GM19468 (cell line): ENCODE measurements at regions not wholly inside any gene's neighbourhood (a gene's known extent, or its start where the extent isn't known, plus 50 kb on each side); places are given as distances from the start of the nearest gene placed in this dataset.
A peak's percentile ranks its signal among the peaks of the same experiment; 100 is the strongest.
"Not testable (repeated sequence)": the region's sequence is repeated elsewhere in the genome, so short reads cannot be mapped to it uniquely, and the experiment has no call there.

ENCODE experiments used
- ATAC-seq: cut with Tn5 transposase; IDR thresholded peaks from one replicate; pipeline ENCODE4 v1.9.1; 2021; ENCODE audit warnings: mild to moderate bottlenecking, moderate library complexity, moderate number of reproducible peaks; ENCODE audit not compliant: unreplicated experiment; ENCODE audit errors: extremely low read depth

DNA sequence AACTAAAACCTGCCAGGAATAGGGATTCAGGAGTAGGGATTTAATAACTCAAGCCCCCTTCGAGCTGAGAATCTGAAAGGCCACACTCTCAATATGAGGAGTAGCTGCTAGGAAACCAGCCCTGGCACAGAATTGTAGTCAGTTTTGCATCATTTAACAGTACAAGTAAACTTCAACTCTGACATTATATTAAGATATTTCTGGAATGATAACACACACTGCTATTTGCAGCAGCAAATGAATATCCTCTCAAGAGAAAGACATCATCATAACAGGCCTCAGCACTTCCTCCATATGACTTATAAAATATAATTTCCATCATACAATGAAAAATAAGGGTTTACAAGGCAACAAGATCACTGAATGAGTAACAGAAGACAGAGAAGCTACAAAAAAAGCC is 138.2 kb upstream of the RFX3 start:
- no peak for ATAC-seq

DNA sequence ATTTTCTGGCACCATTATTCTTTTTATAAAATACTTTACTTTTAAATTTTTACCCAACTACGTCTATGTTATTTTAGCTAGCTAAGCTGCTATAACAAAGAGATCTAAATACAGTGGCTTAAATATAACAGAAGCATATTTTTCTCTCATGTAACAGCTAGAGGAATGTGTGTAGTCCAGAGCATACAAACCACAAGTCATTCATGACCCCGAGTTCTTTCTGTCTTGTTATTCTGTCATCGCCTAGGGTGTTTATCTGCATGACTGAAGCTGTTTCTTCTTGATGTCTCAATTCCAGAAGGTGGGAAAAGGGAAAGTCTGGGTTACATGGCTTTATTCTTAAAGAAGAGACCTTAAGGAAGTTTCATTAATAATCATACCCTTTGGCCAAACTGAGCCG is 136.9 kb upstream of the RFX3 start:
- no peak for ATAC-seq

DNA sequence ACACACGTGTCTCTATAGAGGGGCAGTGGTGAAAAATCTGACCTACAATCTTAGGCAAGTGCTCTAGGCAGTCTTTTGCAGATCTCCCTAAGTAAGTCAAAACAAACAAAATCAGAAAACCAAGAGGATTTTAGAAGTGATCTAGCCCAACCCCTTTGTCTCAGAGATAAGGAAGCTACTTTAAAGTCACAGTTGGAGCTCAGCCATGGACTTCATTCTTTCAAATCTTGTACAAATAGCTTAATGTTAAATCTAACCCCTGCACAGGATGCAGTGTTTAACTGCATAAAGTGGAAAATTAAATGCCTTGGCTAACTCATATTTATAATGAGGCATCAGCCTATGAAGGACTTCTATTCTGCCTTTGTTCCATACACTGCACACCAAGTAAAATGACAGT is 135.1 kb upstream of the RFX3 start:
- no peak for ATAC-seq

DNA sequence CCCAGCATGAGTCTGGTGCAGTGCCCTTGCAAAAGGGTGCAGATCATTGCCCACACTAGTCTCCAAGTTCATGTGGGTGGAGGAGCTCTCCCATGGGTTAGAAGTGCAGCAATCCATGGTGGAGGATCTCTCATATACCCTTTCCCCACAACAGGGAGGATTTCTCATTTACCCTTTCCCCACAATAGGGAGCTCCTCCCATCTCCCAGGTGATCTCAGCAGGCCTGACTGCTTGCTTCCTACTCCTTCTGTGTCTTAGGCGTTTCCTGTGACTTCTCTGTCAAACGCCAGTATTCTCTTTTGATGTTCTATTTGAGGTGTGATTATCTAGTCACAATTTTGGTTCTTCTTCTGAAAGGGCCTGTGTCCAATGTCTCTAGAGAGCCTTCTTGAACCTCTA is 133.8 kb upstream of the RFX3 start:
- no peak for ATAC-seq

DNA sequence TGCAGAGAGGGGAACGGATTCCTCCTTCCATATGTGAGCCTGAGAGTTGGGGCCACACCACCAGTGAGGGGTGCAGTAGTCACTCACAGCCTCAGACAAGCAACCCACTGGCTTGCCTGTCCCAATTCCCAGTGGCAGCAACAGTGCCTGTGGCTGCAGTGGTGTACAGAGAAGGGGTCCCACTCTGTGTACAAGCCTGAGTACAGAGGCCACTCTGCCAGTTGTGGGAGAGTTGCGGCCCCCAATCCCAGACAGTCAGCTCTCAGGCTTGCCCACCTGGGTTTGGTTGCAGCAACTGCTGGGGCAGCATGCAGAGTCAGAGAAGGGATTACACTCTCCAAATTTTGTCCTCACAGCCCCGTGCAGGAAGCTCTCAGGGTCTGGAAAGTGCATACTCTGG is 133.2 kb upstream of the RFX3 start:
- no peak for ATAC-seq

DNA sequence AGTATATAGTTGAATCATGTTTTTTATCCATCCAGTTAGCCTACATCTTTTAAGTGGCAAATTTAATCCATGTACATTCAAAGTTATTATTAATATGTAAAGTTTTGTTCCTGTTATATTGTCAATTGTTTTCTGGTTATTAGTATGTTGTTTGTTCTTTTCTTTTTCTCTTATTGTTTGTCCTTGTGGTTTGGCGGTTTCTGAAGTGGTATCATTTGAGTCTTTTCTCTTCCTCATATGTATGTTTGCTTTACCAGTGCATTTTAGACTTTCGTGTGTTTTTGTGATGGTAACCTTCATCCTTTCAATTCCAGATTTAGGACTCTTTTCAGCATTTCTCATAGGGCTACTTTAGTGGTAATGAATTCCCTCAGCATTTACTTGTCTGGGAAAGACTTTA is 130.4 kb upstream of the RFX3 start:
- ATAC-seq: no peak

DNA sequence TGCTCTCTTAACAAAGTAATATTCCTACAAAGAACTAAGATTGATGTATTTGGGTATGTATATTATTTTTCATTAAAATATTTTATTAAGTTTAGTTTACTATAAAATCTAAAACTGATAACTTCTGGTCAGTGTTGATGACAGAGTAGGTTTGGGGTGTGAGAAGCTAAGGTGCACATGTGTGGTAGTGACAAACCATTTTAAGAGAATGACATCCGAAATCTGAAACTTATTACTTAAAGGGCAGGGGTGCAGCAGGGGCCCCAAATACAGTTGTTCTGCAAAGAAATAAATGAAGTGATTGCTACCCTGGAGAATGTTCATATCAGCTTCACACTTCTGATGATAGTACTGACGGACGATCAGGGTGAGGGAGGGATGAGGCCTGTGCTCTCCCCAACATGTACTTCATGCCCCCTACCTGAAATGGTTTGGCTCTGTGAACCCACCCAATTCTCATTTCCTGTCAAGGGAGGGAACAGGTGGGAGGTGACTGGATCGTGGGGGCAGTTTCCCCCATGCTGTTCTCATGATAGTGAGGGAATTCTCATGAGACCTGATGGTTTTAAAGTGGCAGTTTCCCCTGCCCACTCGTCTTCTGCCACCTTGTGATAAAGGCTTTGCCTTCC is 125.3 kb upstream of the RFX3 start:
- ATAC-seq: no peak

DNA sequence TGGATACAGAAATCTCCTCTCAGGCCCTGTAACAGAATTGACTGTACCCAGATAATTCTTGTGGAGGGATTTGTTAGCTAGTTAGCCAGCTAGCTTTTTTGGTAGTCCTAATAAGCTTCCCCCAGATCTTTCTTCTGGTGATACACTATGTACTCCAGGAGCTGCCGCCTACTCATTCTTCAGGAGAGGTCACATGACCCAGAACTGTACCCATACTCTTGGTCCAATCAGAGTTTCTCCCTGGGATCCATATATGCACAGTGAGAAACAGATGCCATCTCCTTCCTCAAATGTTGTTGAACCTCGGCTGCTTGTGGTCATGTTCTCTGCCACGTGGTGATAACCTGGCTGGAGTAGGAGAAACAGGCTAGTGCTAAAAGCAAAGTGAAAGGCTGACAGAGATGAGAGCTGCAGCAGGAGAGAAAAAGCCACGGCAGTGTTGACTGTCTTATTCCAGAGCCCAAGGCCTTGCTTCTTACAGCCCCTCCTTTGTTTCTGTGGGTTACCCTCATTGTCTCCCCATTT is 123.0 kb upstream of the RFX3 start:
- no peak for ATAC-seq

DNA sequence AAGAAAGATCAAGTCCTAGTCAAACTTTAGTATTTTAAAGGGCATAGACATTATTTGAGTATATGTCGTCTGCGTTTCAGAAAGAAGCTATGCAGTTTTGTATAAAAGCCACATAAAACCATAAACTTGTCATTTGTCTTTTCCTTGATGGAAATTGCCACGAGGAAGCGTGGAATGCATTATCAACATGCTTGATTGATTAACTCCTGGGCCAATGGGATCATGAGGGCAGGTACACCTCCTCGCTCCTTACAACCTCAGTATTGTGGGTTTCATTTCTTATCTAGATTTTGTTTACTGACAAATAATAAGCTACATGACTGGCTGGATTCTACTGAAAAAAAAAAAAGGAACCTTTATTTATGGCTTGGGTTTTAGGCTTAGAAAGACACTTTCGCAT is 122.5 kb upstream of the RFX3 start:
- ATAC-seq: no peak

DNA sequence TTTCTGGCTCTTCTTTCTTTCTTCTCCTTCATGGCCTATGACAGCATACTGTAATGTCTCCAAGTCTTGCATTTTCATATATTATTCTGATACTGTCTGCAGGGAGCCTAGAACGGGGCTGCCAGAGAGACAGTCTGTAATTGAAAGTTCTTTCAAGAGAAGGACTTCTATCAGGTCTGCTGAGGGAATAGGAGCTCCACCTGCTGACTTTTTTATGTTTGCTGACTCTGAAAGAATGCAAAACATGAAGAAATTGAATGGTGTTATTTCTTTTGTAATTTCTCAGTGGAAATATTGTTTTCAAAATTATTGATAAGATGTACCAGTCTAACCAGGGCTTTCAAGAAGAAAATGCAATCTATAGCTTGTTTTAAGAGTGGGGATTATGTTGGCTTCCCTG is 121.9 kb upstream of the RFX3 start:
- ATAC-seq: no peak

DNA sequence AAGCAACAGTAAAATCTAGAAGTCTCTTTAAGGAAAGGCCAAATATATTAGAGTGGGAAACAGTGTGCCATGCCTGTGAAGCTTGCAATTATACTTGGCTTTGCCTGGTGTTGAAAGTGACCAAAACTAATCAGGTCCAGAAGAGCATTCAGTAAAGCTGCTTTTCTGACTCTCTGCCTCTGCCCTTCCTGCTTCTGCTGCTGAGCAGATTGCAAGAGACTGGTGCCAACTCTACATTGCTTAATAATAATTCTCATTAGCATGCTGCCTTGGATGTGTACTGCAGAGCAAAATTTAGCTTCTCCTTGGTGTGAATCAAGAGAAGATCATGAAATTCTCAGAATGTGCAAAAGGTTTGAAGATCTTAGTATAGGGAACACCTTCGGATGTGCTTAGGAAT is 120.4 kb upstream of the RFX3 start:
- no peak for ATAC-seq

DNA sequence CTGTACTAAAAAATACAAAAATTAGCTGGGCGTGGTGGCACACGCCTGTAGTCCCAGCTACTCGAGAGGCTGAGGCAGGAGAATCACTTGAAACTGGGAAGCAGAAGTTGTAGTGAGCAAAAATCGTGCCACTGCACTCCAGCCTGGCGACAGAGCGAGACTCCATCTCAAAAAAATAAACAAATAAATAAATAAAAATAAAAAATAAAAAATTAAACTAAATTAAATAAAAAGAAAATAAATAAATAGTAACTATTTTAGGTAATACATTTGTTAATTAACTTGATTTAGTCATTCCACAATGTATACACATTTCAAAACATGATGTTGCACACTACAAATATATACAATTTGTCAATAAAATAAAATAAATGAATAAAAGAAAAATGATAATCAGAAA is 116.3 kb upstream of the RFX3 start:
- ATAC-seq: not testable (repeated sequence)

DNA sequence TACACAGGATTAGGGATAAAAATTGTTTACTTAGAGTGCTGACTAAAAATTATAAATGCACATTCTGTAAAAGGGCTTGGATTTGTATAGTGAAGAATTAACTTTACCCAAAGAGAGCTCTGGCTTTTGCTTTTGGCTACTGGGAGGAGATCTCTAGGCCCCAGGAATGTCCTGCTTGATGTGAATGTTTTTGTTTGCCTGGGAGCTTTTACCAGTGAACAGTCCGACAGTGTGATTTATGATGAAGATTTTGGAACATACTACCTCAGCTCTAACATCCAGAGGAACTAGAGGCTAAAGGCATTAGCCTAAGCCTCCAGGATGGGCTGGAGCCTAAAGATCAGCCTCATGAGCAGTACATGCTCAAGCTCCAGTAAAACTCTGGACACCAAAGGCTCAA is 103.7 kb upstream of the RFX3 start:
- no peak for ATAC-seq

DNA sequence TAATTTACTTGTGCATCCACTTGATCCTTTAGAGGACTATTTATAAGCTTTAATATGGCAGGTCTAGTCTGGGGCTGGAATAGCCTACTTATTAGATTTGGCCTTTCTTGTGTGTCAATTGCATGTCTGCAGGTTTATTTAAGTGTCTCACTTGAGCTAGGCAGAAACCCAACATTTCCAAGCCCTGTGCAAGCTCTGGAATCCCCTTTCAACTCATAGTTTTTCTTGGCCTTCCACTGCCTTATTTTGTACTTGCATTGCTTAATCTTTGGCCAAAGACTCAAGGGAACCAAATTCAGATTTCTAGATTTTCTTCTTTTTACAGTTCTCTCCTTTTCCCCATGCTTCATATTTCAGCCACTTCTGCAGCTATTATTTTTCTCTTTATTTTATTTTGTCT is 102.4 kb upstream of the RFX3 start:
- ATAC-seq: no peak

DNA sequence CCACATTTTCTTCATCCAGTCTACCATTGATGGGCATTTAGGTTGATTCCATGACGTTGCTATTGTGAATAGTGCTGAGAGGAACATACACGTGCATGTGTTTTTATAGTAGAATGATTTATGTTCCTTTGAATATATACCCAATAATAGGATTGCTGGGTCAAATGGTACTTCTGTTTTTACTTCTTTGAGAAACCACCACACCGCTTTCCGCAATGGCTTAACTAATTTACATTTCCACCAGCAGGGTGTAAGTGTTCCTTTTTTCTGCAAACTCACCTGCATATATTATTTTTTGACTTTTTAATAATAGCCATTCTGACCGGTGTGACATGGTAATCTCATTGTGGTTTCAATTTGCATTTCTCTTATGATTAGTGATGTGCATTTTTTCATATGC is 82.2 kb upstream of the RFX3 start:
- peak; percentile 76 for ATAC-seq

DNA sequence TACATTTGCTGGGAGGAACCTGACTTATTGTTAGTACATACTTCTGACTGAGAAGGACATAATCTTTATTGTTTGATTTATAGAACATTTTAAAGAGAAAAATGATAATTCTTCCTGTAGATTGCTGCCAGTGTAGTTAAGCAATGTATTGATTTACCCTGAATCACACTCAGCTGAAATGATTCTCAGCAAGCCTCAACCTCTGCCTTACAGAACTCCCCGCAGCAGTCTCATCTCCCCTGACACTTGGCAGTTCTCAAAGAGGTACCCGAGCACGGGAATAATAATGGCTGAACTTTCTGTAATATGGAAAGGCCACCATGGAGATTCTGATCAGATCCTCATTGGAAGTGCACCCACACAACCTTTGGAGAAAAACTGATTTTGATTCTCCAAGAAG is 74.9 kb upstream of the RFX3 start:
- no peak for ATAC-seq

DNA sequence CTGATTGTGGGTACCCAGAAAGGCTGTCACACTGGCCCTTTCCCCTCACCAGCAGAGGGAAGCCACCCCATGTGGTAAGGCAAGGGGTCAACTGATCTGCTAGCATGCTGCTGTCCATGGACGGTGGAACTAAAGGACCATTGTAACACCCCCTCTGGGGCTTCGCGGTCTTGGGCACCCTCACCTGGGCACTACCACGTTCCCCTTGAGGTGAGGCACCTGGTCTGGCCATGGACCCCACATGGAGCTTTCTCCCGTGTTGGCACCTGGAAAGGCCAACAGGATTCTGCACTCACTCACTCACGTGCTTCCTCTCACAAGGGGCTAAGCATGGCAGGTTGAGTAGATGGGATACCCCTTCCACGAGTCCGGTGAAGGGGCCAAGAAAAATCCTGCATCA is 72.0 kb upstream of the RFX3 start:
- ATAC-seq: no peak

DNA sequence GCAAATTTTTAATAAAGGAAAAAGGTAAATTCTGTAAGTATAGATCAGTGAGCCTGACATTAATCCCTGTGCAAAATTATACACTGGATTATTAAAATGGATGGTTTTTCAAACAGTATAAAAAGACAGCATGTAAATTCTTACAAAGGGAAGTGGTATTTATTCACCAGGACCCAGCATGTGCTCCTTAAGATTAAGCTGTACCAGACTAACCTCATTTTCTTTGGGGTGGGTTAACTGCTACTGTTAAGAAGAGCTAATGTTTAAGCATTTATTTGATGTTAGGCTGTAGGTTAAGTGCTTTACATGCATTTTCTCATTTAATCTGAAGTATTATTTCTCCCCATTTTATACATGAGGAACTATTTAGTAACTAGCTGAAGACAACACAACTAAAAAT is 60.3 kb upstream of the RFX3 start:
- no peak for ATAC-seq

DNA sequence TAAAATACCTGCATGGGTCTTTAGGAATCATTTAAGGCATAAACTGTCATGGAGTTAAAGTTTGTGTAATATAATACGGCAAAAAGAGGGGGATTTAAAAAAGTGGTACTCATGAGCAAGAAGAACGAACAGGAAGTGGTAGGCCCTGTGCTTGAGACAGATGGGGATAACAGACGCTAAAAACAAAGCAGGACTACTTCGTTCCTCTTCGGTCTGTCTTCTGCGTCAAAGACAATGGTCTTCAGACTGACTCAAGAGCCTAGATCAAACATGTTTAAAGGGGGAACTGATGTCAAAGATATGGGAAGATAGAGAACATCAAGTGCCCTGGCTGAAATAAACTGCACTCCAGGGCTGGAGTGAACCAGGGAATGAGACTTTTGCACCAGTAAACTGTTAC is 59.8 kb upstream of the RFX3 start:
- ATAC-seq: no peak

DNA sequence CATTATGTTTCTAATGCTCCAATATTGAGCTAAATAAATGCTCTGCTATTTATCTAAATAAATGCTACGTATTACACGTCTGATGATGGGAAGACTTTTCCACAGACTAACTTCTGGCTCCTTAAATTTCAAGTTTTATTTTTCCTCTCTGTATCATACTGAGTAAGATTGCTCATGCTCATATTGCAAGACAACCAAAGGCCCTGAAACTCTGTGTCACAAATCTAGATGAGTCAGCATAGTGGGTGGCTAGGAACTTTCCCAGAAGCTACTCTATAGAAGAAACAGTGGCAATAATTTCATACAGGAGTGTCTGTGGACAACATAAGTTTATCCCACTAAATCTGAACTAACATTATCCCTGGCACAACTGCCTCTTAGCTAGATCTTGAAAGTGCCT is 53.0 kb upstream of the RFX3 start:
- no peak for ATAC-seq

DNA sequence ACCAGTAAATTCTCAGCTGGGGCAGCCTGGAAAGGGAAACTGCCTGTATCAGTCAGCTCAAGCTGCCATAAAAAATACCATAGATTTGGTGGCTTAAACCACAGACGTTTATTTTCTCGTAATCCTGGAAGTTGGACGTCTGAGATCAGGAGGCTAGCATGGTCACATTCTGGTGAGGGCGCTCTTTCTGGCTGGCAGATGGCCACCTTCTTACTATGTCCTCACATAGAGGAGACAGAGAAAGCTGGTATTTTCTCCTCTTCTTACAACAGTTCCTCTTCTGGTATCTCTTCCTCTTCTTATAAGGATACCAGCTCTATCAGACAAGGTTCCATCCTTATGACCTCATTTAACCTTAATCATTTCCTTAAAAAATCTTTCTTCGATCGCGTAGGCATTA is 50.5 kb upstream of the RFX3 start:
- no peak for ATAC-seq

DNA sequence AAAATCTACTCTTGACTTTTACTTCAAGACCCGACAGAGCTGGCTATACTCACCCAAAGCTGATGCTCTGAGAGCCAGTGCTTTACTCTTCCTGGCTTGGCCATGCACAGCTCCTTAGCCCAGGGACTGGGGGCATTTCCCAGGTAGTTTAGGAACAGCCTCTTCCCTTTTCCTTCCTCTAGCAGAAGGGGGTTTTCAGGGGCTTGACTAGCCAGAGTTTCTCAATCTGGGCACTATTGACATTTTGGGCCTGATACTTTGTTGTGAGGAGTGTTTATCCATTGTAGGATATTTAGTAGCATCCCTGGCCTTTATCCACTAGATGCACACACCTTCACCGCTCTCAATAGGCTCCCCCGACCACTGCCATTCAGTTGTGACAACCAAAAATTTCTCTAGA is 50.0 kb upstream of the RFX3 start:
- ATAC-seq: no peak
